ENCODE measurements at regions not wholly inside any gene's neighbourhood (a gene's known extent, or its start where the extent isn't known, plus 50 kb on each side); places are given as distances from the start of the nearest gene placed in this dataset.

- TF ChIP-seq CTCF (IDR thresholded peaks at IDR 0.05; ENCODE audit: low read depth, low read length) = no peak
- no peak for DNase-seq (ENCODE audit: extremely low read depth, low read depth)
These were observed 999.2 kb downstream of the PCDH17 start for GRCh38 chr13:58630794-58631193.

GRCh38 chr13:58633226-58633625 is 1001.7 kb downstream of the PCDH17 start:
- no peak for DNase-seq (ENCODE audit: extremely low read depth, low read depth)
- TF ChIP-seq CTCF (IDR thresholded peaks at IDR 0.05; ENCODE audit: low read depth, low read length) = no peak

- DNase-seq (ENCODE audit: extremely low read depth, low read depth) = no peak
- no peak for TF ChIP-seq CTCF (IDR thresholded peaks at IDR 0.05; ENCODE audit: low read depth, low read length)
These were observed 1023.5 kb downstream of the PCDH17 start for GRCh38 chr13:58655086-58655485.

- no peak for TF ChIP-seq CTCF (IDR thresholded peaks at IDR 0.05; ENCODE audit: low read depth, low read length)
These were observed 1029.3 kb downstream of the PCDH17 start for GRCh38 chr13:58660826-58661225.

GRCh38 chr13:58666331-58666730 is 1034.8 kb downstream of the PCDH17 start:
- no peak for TF ChIP-seq CTCF (IDR thresholded peaks at IDR 0.05; ENCODE audit: low read depth, low read length)
- no peak for DNase-seq (ENCODE audit: extremely low read depth, low read depth)

More at GRCh38 chr13:58660826-58661225, 1029.3 kb downstream of the PCDH17 start:
- no peak for DNase-seq (ENCODE audit: extremely low read depth, low read depth)

- DNase-seq (ENCODE audit: extremely low read depth, low read depth) = no peak
- no peak for TF ChIP-seq CTCF (IDR thresholded peaks at IDR 0.05; ENCODE audit: low read depth, low read length)
These were observed 1035.6 kb downstream of the PCDH17 start for GRCh38 chr13:58667096-58667495.

GRCh38 chr13:58680115-58680514 is 1048.6 kb downstream of the PCDH17 start:
- TF ChIP-seq CTCF (IDR thresholded peaks at IDR 0.05; ENCODE audit: low read depth, low read length) = no peak
- DNase-seq (ENCODE audit: extremely low read depth, low read depth) = no peak

Data from AG09319 (cell line).